ENCODE measurements at regions not wholly inside any gene's neighbourhood (a gene's known extent, or its start where the extent isn't known, plus 50 kb on each side); places are given as distances from the start of the nearest gene placed in this dataset.
A peak's percentile ranks its signal among the peaks of the same experiment; 100 is the strongest.
"Not testable (repeated sequence)": the region's sequence is repeated elsewhere in the genome, so short reads cannot be mapped to it uniquely, and the experiment has no call there.

- DNase-seq = no peak
These were observed 293.0 kb upstream of the POT1 start for GRCh38 chr7:125222596-125222995.

- peak in 1 of 2 donors; percentile 2 for DNase-seq
These were observed 288.5 kb upstream of the POT1 start for GRCh38 chr7:125218076-125218475.

- DNase-seq = no peak
These were observed 271.4 kb upstream of the POT1 start for GRCh38 chr7:125201002-125201401.

DNA sequence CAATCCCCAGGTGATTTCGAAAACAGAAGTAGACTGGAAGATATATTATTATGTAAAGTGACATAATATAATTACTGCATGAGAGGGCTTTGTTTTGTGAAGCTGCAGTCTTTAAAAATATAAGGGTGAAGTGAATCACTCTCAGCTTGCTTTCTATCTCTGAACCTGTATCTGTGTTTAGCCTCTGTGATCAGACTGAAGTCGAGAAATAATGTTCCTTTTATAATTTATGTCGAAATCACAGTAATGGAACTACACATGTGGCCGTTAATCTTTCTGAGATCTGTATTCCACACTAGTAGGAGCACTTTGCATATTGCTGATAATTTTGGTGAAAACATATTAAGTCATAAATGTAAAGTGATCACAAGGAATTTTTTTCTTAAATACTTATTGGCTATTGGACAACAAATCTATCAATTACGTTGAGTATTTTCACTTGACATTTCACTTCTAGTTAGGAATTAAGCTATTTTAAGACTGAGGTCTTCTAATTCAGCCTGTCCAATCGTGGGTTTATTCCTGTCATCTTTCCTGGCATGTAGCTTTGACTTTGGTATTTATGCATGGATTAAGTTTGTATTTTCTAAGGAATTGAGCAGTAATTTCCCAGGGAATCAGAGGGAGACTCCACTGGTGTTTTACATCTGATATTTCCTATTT lies 268.2 kb upstream of the POT1 start:
- no peak for DNase-seq

DNA sequence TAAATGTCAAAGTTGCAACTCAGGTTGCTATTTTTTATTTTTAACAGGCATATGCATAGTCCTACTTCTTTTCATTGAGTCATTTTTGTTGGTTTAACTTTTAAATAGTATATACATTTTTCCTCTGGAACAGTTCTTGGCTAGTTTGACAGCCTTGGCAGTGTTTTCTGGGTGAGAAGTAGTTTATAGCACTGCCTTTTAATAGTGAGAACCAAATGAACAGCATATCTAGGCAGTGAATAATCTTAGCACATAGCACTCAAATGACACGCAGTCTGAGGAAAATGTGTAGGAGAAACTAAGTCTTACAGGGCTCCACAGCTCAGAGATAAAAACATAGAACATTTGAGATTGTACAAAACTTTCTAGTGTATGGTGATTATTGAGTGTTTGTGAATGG lies 265.5 kb upstream of the POT1 start:
- DNase-seq = no peak

- no peak for DNase-seq
These were observed 263.6 kb upstream of the POT1 start for GRCh38 chr7:125193263-125193662.

DNA sequence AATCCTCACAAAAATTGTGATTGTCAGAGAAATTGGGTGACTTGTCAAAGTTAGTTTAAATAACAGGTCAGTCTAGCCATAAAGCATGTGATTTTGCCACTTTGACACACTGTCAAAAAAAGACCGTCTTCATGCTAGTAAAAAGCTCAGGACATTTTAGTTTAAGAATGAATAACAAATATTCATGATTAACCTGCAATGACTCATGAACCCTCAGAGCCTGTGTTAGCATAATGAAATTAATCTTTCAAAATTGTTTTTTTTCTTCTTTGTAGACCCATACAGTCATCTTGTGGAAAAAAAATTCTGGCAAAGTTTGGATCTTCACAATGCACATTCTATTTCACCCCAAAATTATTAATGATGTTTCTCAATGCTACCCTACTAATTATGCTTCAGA lies 255.2 kb upstream of the POT1 start:
- no peak for DNase-seq

DNA sequence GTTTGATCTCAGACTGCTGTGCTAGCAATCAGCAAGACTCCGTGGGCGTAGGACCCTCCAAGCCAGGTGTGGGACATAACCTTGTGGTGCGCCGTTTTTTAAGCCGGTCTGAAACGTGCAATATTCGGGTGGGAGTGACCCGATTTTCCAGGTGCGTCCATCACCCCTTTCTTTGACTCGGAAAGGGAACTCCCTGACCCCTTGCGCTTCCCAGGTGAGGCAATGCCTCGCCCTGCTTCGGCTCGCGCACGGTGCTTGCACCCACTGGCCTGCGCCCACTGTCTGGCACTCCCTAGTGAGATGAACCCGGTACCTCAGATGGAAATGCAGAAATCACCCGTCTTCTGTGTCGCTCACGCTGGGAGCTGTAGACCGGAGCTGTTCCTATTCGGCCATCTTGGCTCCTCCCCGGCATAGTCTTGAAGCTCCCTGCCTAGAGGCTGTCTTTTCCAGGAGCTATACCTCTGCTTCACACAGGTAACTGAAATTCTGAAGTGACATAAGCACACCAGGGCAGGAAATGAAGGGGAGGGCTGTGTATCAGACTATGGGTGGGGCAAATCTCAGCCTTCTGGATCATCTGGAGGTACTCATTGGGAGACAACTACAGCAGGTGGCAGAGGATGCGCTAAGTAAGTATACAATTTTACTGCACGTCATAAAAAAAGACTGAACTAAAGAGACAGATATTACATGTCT lies 252.1 kb upstream of the POT1 start:
- DNase-seq = not testable (repeated sequence)

GRCh38 chr7:125173571-125173970 lies 243.9 kb upstream of the POT1 start:
- no peak for DNase-seq

DNA sequence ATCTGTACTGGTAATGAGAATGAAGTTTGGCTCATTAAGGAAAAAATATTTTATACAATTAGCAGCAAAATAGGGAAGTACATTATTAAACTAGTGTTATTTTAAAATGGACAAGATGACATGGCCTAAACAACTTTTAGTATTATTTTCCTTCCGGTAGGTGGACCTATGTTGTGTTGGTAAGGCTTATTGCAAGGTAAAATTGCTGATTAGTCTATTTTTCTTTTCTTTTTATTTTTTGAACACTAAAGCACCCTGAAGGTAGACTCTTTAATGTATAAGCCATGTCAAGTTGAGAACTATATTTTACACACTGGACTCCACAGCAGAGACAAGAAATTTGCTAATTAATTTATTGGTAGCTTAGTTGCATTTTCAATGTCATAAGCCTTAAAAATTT lies 239.5 kb upstream of the POT1 start:
- DNase-seq = no peak

DNA sequence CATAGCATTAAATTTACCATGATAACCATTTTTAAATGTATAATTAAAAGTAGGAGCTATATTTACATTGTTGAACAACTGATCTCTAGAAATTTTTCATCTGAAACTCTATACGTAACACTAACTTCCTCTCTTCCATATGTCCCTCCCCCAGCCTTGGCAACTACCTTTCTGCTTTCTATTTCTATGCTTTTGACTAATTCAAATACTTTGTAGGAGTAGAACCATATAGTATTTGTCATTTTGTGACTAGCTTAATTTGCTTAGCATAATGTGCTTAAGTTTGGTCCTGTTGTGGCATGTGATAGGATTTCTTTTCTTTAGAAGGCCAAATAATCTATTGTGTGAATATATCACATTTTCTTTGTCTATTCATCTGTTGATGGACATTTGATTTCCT lies 225.3 kb upstream of the POT1 start:
- DNase-seq = no peak

DNA sequence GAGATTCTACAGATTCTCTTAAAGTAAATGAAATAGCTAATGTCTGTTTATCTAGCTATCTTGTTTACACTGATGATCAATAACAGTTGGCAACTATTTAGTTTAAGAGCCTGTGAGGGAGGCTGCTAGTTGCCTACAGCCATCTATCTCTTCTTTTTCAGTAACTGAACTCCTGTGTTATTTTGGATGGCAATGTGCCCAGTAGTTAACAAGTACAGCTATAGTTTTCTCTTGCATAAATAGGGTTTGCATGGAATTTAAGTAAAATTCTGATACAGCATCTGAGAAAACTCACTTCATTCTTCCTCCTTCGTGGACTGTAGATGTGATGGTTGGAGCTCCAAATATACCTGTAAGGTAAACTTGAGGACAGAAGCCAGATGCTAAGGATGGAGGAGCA lies 219.5 kb upstream of the POT1 start:
- no peak for DNase-seq

- DNase-seq = no peak
These were observed 217.4 kb upstream of the POT1 start for GRCh38 chr7:125147047-125147446.

GRCh38 chr7:125136755-125137532 lies 207.3 kb upstream of the POT1 start:
- DNase-seq = no peak

DNA sequence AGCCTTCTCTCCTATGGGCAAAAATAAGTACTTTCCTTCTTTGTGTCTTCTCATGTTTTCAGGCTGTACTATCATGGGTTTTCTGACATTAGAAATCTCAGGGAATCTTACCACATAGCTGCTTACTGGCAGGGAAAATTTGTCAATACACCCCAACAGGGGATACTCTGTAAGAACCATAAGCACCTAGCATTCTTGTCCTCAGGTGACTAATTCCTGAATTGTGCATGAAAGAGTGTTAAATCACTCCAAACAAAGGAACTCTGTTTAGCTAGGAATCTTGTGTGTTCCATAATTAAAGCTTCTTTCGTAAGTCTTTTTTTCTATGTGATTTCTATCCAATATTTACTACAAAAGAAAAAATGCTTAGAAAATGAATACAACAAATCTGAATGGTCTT lies 206.7 kb upstream of the POT1 start:
- DNase-seq = no peak

DNA sequence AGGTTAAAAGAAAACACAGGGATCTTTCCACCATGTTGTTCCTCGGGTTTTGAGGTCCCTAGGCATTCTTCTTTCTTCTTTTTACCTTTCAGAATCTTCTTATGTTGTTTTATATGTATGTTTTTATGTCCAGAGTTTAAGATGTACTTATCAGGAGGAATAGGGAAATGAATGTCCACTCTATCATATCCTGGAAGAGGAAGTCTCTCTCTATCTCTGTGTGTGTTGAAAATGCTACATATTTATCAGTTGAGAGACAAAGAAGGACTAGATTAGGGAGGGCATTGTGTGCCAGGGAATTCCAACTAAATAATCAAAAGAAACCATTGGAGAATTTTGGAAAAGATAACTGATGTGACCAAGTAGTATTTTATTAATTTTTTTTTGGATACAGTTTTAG lies 200.5 kb upstream of the POT1 start:
- no peak for DNase-seq

DNA sequence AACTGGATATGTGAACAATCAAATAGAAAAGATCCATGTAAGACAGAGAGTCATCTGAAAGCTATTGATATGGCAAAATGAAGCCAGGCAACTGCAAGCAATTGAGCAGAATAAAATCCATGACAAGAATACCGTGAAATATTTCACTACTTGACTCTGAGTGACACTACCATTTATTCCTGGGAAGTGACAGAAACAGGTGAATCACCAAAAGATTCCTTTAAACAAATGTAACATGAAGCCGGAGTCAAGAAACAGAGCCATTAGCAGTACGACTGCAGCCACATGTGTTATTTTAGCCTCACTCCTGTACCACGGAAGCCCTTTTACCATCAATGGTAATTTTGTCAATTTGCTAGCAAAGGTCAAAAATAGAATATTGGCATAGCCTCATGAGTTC lies 197.7 kb upstream of the POT1 start:
- no peak for DNase-seq

GRCh38 chr7:125126376-125126775 lies 196.8 kb upstream of the POT1 start:
- DNase-seq = no peak

GRCh38 chr7:125125315-125125714 lies 195.7 kb upstream of the POT1 start:
- DNase-seq = no peak

GRCh38 chr7:125122173-125122572 lies 192.5 kb upstream of the POT1 start:
- DNase-seq = no peak

GRCh38 chr7:125119559-125120115 lies 190.0 kb upstream of the POT1 start:
- no peak for DNase-seq

GRCh38 chr7:125118444-125118843 lies 188.8 kb upstream of the POT1 start:
- DNase-seq = no peak

DNA sequence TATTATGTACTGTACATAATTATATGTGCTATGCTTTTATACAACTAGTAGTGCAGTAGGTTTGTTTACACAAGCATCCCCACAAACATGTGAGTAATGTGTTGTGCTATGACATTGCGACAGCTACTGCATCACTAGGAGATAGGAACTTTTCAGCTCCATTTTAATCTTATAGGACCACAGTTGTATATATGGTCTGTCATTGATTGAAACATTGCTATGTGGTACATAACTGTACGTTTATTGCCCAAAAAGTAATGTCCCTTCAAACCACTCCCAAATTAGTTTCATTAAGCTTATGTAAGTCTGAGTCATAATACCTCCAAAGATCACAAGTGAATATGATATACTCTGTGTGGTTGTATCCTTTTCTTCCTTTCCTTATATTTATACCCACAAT lies 183.2 kb upstream of the POT1 start:
- DNase-seq = no peak

- DNase-seq = no peak
These were observed 169.9 kb upstream of the POT1 start for GRCh38 chr7:125099519-125099918.
